ENCODE measurements at regions not wholly inside any gene's neighbourhood (a gene's known extent, or its start where the extent isn't known, plus 50 kb on each side); places are given as distances from the start of the nearest gene placed in this dataset.
A peak's percentile ranks its signal among the peaks of the same experiment; 100 is the strongest.

DNA sequence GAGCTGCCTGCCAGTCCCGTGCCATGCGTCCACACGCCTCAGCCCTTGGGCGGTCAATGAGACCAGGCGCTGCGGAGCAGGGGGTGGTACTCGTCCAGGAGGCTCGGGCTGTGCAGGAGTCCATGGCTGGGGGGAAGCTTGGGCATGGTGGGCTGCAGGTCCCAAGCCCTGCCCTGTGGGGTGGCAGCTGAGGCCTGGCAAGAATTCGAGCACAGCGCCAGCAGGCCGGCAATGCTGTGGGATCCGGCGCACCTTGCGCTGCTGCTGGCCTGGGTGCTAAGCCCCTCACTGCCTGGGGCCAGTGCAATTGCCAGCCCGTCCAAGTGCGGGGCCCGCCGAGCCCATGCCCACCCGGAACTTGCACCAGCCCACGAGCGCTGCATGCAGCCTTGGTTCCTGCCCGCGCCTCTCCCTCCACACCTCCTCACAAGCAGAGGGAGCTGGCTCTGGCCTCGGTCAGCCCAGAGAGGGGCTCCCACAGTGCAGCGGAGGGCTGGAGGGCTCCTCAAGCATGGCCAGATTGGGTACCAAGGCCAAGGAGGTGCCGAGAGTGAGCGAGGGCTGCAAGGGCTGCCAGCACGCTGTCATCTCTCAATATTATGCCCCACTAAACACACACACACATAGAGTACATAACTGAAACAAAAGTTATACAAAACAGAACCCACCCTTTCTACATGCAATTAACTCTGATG is 307.7 kb downstream of the LMO4 start:
- no peak for DNase-seq

- no peak for DNase-seq
Measured at GRCh38 chr1:87638636-87639035, 310.0 kb downstream of the LMO4 start.

DNA sequence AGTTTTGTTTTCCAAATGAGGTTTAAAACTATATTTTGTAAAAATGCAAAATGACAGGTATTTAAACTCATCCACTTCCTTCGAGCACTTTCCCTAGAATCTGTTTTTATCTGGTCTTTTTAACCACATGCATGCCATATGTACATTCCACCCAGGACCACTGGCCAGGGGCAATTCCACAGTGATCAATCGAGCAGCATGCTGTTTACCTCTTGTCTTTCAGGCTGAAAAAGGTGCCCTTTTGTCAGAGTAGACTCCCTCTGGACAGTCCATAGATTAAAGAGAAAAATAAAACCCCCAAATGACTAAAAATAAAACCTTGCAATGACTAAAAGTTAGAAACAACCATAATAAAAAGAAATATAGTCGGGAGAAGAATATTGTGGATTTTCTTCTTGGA is 313.3 kb downstream of the LMO4 start:
- DNase-seq = no peak

DNA sequence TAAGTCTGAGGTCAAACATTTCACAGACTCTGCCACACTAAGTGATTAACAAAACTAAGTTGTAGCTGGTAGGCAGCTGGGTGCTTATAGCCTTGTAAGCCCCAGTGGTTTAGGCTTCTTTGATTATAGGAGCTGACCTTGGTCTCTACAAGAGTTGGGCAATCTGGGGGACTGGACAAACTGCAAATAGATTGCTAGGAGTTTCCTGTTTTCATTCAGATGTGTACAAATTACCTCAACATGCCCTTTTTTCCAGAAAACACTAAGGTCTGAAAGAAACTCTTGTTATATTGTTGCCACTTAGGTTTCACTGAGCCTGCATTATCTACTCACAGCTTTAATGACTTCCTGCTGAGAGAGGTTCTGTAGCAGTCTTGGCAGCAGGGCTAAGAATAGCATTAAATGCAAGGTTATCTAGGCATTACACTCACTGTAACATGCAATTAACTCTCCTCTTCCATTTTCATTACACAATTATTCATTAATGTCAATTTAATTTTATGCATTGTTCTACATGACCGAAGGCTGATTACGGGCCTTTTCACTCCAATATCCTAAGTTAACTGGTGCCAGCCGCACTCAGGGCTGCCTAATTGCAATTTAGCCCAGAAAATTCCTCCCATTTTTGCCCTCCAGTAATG is 314.0 kb downstream of the LMO4 start:
- DNase-seq = peak; percentile 88

DNA sequence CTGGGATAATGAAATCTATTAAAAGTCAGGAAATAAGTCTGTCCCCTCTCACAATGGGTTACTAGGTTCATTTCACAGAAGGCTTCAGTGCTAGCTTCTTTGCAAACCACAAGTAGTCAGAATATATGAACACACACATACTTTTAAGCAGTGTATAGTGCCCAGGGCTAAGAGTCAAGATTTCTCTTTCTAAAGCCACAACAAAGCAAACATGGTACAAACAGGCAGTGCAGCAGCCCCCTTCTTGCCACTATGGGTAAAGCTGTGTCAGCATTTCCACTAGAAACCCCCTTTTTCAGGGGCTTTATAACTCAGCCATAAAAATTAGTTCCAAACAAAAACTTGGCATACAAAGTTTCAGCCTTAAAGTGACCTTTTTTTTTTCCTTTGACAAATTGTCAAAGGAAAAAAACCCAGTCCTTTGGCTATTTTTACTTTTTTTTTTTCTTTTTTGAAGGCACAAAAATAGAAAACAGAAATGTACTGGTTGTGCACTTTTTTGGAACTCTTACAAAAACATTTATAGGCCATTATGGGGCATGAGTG is 315.4 kb downstream of the LMO4 start:
- DNase-seq = no peak

DNA sequence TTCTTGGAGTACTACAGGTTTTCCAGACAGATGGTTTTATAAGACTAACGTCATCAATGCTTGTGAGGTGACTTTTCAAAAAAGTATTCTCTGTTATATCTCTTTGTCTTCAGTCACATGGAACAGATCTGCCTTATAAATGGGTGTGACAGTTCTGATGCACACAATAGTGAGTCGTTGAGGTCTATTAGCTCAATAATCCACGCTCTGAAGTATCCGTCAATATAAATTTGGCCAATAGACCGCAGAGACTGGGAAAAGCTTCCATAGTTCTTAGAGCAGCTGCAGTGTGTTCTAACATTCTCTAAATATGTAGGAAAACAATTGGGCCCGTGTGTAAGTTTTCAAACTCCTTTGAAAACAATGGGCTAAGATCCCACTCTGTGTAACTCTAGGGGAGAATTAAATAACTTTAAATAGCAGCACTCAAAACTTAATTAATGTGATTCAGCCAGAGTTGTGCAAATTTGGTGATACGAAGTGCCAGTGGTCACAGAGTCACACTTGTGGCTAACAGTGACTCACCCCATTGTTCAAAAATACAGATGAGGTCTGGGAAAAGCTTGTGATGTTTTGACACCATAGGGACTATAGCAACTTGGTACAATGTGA is 316.0 kb downstream of the LMO4 start:
- no peak for DNase-seq

GRCh38 chr1:87647430-87648177 is 318.9 kb downstream of the LMO4 start:
- no peak for DNase-seq

DNA sequence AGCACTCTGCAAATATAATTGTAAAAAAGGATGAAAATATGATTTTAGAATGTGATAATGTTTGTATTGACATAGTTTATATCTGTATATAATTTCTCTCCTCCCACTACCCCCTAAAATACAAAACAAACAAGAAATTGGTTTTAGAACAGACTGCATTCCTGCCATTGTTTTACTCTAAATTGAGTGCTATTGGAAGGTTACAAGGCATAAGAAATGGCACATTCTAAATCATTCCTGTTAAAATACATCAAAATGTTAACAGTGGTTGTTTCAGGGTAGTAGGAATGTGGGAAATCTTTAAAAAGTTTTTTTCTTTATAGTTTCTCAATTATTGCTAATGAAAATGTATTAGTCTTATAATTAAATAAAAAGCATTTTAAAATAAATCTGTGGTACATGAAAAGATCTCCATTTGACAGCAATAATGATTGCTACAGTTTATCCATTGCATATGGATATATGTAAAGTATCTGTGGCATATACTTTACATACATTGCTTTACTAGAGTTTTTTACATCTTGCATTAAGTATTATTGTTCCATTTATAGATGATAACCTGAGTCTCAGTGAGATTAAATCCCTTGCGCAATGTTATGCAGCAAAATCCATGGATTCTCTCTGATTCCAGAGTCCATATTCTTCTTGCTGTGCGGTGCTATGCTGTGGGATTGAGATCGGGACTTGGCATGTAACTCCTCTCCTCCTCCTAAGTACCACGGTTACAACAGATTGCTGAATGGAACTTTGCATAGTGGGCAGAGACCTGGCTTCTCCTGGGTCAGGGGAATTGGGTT is 319.8 kb downstream of the LMO4 start:
- no peak for DNase-seq

DNA sequence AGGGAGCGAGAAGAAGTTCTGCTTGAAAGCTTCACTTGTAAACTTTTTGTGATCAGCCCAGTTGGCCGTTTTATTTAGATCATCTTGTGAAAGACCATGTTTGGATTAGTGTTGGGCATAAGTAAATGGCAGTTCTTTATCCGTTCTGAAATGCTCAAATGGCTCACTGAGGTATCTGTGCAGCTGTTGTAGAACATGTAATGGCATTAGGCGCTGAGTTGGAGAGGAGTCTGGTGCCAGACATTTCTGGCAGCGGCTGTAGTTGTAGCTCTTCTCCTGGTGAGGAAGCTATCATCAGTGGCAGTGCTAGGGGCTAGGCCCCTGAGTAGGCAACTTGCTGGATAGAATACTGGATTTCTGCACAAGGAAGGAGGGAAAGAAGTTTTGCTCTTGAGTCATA is 321.6 kb downstream of the LMO4 start:
- DNase-seq = no peak

DNA sequence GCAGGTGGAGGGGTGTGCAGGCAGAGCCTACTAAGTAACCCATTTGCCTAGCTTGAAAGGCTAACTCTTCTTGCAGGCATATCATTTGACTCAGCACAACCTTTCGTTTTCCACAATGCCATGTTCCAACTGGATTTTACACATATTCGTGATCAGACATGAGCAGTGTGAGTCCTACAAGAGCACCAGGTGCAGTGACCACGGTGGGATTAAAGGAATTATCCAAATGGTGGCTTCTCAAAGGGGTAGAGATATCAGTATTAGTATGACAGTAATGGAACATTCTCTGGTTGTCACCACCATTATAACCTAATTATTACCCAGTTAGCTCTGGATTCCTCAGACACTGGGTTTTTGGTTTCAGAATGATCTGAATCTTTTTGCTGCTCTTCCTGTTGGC is 323.5 kb downstream of the LMO4 start:
- DNase-seq = no peak

DNA sequence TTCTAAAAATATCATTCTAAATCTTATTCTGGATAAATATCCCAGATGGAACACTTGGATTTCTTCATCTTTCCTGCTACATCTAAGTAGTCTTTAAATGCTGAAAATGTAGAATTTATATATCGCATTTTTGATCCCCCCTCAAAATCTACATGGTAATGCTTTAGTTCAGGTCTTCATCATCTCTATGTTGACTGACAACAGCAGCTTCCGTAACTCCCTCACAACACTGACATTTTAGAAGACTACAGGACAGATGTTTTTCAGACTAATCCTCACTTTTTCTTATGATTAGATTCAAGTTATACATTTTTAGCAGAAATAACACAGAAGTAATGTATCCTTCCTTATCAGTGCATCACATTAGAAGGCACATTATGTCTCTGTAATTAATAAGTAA is 336.5 kb downstream of the LMO4 start:
- DNase-seq = no peak

DNA sequence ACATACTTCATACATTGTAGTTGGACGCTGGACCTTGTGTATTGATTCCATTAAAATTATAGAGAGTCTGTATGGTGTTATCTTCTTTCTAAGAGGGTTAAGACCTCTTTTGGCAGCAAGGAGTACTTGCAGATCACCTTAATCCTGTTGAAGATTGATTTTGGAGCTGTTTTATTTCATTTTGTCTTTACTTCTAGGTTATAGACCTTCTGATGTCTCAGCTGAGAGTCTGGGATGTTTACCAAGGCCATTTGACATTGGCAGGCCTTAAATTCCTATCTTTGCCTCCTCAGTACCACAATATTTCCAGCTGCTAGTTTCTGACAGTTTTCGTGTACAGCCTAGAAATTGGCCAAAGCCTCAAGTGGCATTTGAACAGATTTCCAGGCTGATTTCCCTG is 338.0 kb downstream of the LMO4 start:
- DNase-seq = no peak

DNA sequence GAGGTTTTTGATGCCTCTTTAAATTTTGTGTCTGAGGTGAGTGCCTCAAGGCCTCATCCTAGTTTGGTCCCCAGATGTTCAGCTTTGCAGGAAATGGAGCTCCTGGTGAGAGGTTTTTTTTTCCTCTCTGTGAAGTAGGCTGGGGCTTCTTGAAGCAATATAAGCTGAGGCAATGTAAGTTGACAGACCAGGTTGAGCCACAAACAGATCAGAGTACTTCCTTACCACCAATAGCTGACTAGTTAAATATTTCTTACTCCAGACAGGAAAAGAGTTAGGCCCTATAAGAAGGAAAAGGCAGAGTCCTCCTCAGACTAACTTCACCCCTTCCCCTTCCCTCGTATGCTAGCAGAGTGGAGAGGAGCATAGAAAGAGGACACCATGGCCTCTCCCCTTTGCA is 341.0 kb downstream of the LMO4 start:
- DNase-seq = no peak

GRCh38 chr1:87673309-87673708 is 344.6 kb downstream of the LMO4 start:
- DNase-seq = no peak

- DNase-seq = no peak
Measured at GRCh38 chr1:87673748-87674147, 345.1 kb downstream of the LMO4 start.

GRCh38 chr1:87674791-87675190 is 346.1 kb downstream of the LMO4 start:
- DNase-seq = no peak

GRCh38 chr1:87678266-87678665 is 349.6 kb downstream of the LMO4 start:
- DNase-seq = no peak

DNA sequence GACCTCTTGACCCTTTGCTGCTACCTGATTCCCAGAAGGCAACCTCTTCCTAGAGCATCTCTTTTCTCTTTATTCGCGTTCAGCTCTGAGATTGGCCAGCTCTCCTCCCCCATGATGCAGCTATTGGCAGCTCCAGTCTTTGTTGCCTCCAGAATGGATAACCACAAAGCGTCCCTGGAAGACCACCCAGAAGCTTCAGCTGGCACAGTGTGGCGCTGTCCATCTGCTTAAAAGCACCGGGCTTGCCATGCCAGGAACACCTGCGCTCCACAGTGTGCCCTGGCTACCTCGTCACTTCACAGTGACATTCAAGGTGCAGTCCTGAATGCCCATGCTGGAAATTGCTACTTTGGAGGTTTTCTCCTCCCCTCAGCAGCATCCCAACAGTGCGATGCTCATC is 353.9 kb downstream of the LMO4 start:
- no peak for DNase-seq

DNA sequence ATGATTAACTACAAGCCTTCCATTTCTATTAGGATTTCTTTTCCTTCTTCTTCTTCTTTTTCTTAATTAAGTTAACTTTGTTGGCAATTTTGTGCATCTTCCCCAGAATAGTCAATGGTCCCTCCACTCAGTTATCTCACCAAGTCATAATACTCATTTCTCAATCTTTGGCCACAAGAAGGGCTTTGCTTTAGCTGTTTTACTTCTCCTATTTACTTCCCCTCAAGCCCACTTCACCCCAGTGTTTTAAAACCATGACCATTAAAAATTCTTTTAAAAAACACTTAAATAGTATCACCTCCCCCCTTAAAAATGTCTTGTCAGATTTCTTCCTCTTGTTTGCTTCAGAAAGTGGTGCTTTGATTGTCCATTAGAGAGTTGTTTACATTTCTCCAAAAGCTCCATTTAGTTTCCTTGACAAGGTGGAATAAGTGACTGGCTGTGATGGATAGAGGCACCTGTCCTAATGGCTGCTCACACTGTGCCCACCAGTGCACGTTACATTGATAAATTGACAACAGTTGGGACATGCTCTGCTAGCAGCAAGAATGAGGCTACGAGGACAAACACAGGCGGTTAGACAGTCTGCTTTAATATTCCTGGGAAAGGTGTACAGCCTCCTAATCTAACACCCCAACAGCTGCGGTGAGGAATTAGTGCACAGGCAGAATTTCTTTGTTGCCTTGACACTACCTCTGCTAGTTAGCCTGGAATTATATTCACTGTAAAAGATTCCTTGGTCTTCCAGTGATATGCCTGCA is 354.7 kb downstream of the LMO4 start:
- DNase-seq = no peak

DNA sequence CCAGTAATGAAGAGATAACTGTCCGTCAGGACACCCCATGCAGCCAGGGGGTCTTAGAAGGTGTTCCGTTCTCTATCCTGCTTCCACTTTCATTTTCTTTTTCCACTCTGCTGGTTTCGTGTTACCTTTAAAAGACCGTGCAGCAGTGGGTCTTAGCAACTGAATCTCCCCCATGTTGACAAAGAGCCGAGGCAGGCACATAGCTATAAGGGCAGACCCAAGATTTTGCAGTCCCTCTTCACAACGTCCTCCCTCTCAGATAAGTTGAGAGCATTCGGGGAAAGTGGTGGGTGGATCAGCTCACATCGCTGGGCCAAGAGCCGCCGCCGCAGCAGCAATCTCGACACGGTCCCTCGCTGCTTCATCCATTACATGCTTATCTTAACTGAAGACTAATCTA is 355.5 kb downstream of the LMO4 start:
- DNase-seq = no peak

- peak; percentile 36 for DNase-seq
Measured at GRCh38 chr1:87684713-87685205, 356.1 kb downstream of the LMO4 start.
